ENCODE measurements at regions not wholly inside any gene's neighbourhood (a gene's known extent, or its start where the extent isn't known, plus 50 kb on each side); places are given as distances from the start of the nearest gene placed in this dataset.

DNA sequence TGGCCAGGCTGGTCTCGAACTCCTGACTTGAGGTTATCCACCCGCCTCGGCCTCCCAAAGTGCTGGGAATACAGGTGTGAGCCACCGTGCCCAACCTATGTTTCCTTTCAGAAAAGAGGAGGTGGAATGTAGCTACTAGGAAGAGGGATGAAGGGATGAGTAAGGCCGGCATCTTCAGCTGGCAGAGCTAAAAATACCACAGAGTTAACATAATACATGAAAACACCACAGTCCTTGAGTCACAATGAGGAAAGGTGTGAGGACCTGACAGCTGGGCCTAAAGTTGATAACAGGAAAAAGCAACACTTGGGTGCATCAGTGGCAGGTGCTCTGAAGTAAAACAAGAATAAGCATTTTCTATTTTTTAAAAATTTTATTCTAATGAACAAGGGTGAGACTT, 392.2 kb downstream of the DIPK2A start:
- TF ChIP-seq, protein P1, sequence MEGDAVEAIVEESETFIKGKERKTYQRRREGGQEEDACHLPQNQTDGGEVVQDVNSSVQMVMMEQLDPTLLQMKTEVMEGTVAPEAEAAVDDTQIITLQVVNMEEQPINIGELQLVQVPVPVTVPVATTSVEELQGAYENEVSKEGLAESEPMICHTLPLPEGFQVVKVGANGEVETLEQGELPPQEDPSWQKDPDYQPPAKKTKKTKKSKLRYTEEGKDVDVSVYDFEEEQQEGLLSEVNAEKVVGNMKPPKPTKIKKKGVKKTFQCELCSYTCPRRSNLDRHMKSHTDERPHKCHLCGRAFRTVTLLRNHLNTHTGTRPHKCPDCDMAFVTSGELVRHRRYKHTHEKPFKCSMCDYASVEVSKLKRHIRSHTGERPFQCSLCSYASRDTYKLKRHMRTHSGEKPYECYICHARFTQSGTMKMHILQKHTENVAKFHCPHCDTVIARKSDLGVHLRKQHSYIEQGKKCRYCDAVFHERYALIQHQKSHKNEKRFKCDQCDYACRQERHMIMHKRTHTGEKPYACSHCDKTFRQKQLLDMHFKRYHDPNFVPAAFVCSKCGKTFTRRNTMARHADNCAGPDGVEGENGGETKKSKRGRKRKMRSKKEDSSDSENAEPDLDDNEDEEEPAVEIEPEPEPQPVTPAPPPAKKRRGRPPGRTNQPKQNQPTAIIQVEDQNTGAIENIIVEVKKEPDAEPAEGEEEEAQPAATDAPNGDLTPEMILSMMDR (IDR thresholded peaks at IDR 0.05), result no peak
- no peak for TF ChIP-seq POLR2A (IDR thresholded peaks at IDR 0.05)
- no peak for DNase-seq (ENCODE audit: low spot score in 2 of 2)
- intact Hi-C loops (cut with DNase I; ENCODE audit: low total_unique reads), result no loop called here
- 93 to 99% methylated on average over 5 of the region's 5 CpGs for WGBS, 2 donors
- no peak overlapping the region for H3K4me3 ChIP-seq (ENCODE audit: low read depth, poor library complexity, severe bottlenecking)

DNA sequence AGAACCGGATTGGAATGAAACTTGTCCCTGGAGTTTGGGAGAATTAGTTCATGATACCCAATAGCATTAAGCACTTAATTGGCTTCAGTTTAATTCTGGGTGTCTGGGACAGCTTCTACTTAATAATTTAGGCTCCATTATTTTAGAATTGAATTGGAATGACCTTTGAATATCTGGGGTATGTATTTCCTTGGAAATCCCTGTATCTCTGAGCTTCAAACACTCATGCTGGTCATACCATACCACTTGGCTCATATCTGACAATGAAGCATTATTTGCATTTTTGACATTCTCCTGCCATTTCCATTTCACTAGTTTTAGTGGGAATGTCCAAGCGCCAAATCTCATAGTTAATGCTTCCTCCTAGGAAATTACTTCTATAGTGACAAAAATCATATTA, 393.1 kb downstream of the DIPK2A start:
- H3K4me3 ChIP-seq (ENCODE audit: low read depth, poor library complexity, severe bottlenecking), result no peak overlapping the region
- DNase-seq (ENCODE audit: low spot score in 2 of 2), result no peak
- intact Hi-C loops (cut with DNase I; ENCODE audit: low total_unique reads), result no loop called here
- TF ChIP-seq POLR2A (IDR thresholded peaks at IDR 0.05), result no peak
- TF ChIP-seq, protein P1 (IDR thresholded peaks at IDR 0.05), result no peak
- 85 to 96% methylated on average over 2 of the region's 2 CpGs for WGBS, 2 donors

DNA sequence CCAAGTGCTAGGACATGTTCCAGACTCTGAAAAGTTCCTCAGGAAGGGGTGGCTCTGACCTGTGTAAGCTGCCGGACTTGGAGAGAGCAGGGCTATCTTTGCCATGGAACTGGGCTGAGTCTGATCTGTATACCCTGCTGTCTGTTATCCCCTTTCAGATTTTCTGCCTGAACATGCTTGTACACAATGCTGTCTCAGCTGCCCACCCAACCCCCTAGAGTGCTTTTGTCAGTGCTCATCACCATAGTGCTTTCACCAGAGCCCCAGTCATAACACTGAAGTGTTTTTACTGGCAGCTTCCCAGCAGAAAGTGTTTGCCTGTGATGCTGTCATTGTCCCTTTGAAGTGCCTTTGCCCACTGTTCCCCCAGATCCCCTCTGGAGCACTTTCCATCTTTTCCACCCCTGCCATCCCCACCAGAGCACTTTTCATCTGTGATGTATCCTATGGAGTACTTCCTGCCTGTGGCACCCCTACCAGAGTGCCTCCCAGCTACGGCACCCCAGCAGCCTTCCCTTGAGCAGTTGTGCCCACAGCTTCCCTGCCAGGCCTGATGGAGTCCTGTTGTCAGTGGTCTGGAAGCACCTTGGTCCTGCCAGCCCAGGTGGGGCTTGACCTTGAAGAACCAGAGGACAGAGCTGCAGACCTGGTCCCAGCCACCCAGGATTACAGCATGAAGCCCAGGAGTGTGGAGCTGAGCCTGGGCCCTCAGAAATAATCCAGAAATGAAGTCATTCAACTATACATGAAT, 397.7 kb downstream of the DIPK2A start:
- TF ChIP-seq, protein P1 (IDR thresholded peaks at IDR 0.05), result no peak
- TF ChIP-seq POLR2A (IDR thresholded peaks at IDR 0.05), result no peak
- DNase-seq (ENCODE audit: low spot score in 2 of 2), result no peak
- intact Hi-C loops (cut with DNase I; ENCODE audit: low total_unique reads), result no loop called here
- WGBS, 2 donors, result 92 to 94% methylated on average over 2 of the region's 2 CpGs
- no peak overlapping the region for H3K4me3 ChIP-seq (ENCODE audit: low read depth, poor library complexity, severe bottlenecking)

DNA sequence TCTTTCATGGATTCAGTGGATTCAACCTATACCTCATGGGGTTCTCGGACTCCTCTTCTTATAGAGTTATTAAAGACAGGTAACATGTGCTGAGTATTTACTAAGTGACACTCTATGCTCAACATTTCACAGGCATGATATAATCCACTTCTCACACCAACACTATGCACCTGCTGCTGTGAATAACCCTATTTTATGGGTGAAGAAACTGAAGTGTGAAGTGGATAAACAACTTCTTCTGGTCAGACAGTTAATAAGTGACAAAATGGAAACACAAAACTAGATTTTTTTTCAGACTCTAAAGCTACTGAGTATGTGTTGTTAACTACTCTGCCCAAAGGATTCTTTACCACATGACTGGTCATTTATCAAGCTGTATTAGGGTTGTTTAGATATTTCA, 403.5 kb downstream of the DIPK2A start:
- TF ChIP-seq, protein P1 (IDR thresholded peaks at IDR 0.05), result no peak
- TF ChIP-seq POLR2A (IDR thresholded peaks at IDR 0.05), result no peak

DNA sequence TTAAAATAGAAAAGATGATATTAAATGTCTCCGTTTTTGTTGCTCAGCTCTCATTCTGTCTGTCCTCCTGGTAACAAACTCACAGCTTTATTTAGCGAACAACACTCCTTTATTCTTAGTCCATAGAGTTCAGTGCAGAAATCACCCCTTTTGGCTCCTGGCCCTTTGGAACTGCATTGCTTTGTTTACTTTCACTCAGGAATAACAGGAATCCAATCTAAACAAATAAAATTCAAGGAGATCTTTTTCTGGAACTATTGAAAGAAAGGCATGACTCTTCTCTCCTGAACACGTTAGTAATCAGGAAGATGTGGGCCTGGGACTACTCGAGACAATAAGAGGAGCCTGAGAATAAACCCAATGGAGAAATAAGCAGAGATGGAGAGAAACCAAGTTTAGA, 409.2 kb downstream of the DIPK2A start:
- no peak overlapping the region for H3K4me3 ChIP-seq (ENCODE audit: low read depth, poor library complexity, severe bottlenecking)
- 73 to 77% methylated on average over 4 of the region's 4 CpGs for WGBS, 2 donors
- intact Hi-C loops (cut with DNase I; ENCODE audit: low total_unique reads), result no loop called here
- DNase-seq (ENCODE audit: low spot score in 2 of 2), result no peak
- no peak for TF ChIP-seq POLR2A (IDR thresholded peaks at IDR 0.05)
- TF ChIP-seq, protein P1 (IDR thresholded peaks at IDR 0.05), result no peak

More for the DNA sequence above, 403.5 kb downstream of the DIPK2A start:
- H3K4me3 ChIP-seq (ENCODE audit: low read depth, poor library complexity, severe bottlenecking), result no peak overlapping the region
- intact Hi-C loops (cut with DNase I; ENCODE audit: low total_unique reads), result no loop called here
- DNase-seq (ENCODE audit: low spot score in 2 of 2), result no peak
- 74 to 96% methylated on average over 1 of the region's 1 CpG for WGBS, 2 donors

DNA sequence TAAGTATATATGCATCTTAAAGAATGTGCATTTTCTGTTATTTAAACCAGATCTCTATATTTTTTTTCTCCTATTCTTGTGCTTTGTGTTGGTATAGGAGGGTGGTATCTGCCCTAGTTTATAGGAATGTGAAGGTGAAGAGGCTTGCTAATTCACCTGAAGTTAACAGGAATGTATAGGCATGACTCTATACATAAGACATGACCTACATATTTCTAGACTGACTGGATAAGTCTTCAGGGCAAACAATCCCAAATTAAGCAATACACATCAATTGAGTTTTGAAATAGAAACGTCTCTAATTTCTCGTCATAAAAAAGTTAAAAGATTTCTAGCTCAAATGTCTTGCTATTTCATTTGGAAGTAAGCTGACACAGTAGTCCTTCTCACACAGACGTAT, 410.0 kb downstream of the DIPK2A start:
- WGBS, 2 donors, result 60 to 63% methylated on average over 3 of the region's 3 CpGs
- no peak overlapping the region for H3K4me3 ChIP-seq (ENCODE audit: low read depth, poor library complexity, severe bottlenecking)
- TF ChIP-seq, protein P1 (IDR thresholded peaks at IDR 0.05), result no peak
- no peak for TF ChIP-seq POLR2A (IDR thresholded peaks at IDR 0.05)
- no peak for DNase-seq (ENCODE audit: low spot score in 2 of 2)
- intact Hi-C loops (cut with DNase I; ENCODE audit: low total_unique reads), result no loop called here

Data from lower leg skin (tissue), 4 donors.